ENCODE measurements at regions not wholly inside any gene's neighbourhood (a gene's known extent, or its start where the extent isn't known, plus 50 kb on each side); places are given as distances from the start of the nearest gene placed in this dataset.

DNA sequence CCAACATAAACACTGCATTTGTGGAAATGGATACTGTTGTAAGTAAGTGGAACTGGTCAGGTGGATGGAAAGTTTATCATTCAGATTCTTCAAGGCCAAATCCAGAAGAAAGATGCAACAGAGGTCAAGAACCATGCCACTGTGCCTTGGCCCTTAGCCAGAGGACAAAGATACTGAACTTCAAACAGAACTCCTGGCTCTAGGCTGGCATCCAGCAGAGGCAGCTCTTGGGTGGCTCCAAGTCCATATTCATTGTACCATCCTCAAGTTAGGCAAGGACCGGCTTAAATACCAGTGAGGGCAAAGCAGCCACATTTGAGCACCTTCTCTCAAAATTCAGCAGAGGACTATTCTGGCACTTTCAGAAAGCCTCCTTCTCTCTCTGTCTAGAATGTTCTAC lies 53.2 kb downstream of the DNAAF9 start:
- no peak for TF ChIP-seq CTCF (IDR thresholded peaks at IDR 0.05; ENCODE audit: low read depth, low read length, missing control alignments)
- no peak for DNase-seq (ENCODE audit: extremely low read depth, low read depth)
- no peak overlapping the region for H3K4me3 ChIP-seq (replicated peaks; ENCODE audit: low read depth, low read length)

- H3K4me3 ChIP-seq (replicated peaks; ENCODE audit: low read depth, low read length) = no peak overlapping the region
- DNase-seq (ENCODE audit: extremely low read depth, low read depth) = no peak
- TF ChIP-seq CTCF (IDR thresholded peaks at IDR 0.05; ENCODE audit: low read depth, low read length, missing control alignments) = no peak
These were observed 53.8 kb downstream of the DNAAF9 start for GRCh38 chr20:3353646-3354045.

DNA sequence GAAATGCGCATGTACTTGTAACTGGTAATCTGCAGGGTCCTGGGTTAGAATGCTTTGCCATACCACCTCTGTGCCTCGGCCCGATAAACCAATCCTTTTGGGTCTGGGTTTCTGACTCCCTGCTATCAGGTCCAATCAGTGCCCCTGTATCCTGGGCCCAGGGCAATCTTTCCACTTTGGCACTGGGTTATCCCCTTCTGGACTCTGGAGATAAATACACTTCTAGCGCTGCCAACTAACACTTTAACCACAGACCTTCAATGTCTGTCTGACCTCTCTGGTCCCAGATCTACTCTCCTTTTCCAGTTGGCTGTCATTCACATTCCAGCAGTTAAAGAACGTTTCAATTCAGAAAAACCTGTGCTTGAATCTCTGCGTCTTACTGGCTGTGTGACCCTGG lies 55.3 kb downstream of the DNAAF9 start:
- H3K4me3 ChIP-seq (replicated peaks; ENCODE audit: low read depth, low read length) = no peak overlapping the region
- no peak for TF ChIP-seq CTCF (IDR thresholded peaks at IDR 0.05; ENCODE audit: low read depth, low read length, missing control alignments)
- DNase-seq (ENCODE audit: extremely low read depth, low read depth) = no peak

DNA sequence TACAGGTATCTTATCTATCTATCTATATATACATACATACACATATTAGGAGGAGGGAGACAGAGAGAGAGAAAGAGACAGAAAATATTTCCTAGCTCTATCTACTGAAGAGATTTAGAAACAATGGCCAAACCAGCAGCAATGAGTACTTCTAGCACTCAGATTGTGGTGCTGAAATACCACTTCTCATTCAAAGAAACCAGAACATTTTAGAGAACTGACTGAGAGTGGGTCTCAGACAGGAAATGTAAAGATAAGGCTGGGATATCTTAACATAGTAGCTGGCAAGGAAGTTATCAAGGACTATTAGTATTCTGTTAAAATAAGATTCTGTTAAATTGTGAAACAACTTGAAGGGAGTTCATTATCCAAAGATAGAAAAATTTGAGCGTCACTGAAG lies 57.0 kb downstream of the DNAAF9 start:
- no peak for DNase-seq (ENCODE audit: extremely low read depth, low read depth)
- no peak for TF ChIP-seq CTCF (IDR thresholded peaks at IDR 0.05; ENCODE audit: low read depth, low read length, missing control alignments)
- no peak overlapping the region for H3K4me3 ChIP-seq (replicated peaks; ENCODE audit: low read depth, low read length)

DNA sequence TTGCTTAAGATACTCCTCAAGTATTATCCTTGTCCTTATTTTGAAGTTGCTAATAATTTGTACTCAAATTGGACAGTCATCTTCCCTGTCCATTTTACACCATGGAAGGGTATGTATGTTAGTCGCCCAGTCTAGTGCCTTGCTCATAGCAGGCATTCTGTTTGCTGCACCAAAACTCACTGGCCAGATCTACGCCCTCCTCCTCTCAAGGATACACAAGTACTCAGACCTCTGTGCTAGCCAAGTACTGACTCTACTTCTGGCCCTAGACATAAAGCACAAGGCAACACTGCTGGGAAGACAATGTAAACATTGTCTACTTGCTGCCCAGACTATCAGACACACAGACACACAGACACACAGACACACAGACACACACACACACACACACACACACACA lies 57.7 kb downstream of the DNAAF9 start:
- DNase-seq (ENCODE audit: extremely low read depth, low read depth) = no peak
- H3K4me3 ChIP-seq (replicated peaks; ENCODE audit: low read depth, low read length) = no peak overlapping the region
- no peak for TF ChIP-seq CTCF (IDR thresholded peaks at IDR 0.05; ENCODE audit: low read depth, low read length, missing control alignments)

- DNase-seq (ENCODE audit: extremely low read depth, low read depth) = no peak
- TF ChIP-seq CTCF (IDR thresholded peaks at IDR 0.05; ENCODE audit: low read depth, low read length, missing control alignments) = no peak
These were observed 64.7 kb downstream of the DNAAF9 start for GRCh38 chr20:3342766-3343165.

GRCh38 chr20:3340443-3340842 lies 67.0 kb downstream of the DNAAF9 start:
- peak; percentile 64 for DNase-seq (ENCODE audit: extremely low read depth, low read depth)
- TF ChIP-seq CTCF (IDR thresholded peaks at IDR 0.05; ENCODE audit: low read depth, low read length, missing control alignments) = no peak
- no peak overlapping the region for H3K4me3 ChIP-seq (replicated peaks; ENCODE audit: low read depth, low read length)

More at GRCh38 chr20:3342766-3343165, 64.7 kb downstream of the DNAAF9 start:
- no peak overlapping the region for H3K4me3 ChIP-seq (replicated peaks; ENCODE audit: low read depth, low read length)

Measured in HFF-Myc (cell line).